HG02588 (cell line): ENCODE measurements at regions not wholly inside any gene's neighbourhood (a gene's known extent, or its start where the extent isn't known, plus 50 kb on each side); places are given as distances from the start of the nearest gene placed in this dataset.
"Not testable (repeated sequence)": the region's sequence is repeated elsewhere in the genome, so short reads cannot be mapped to it uniquely, and the experiment has no call there.

ENCODE experiments used
- ATAC-seq: cut with Tn5 transposase; IDR thresholded peaks from one replicate; pipeline ENCODE4 v1.9.1; 2021; ENCODE audit warnings: mild to moderate bottlenecking, moderate library complexity; ENCODE audit not compliant: unreplicated experiment

DNA sequence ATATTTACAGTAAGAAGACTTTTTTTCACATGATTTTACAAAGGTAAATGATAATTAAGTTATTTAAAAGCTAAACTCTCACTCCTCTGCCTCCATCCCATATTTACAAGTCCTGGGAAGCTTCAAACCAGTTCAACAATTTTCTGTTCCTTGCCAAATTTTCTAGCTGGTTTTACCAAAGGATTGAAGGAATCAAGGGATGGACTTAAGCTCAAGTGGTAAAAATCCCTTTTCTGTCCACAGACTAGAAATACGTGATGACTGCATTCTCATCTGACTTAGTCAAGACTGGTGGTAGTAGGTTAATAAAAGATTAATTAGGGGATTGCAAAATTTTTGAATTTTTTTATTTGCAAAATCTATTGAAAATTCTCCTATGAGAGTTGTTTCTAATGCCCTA is 297.3 kb downstream of the MTX2 start:
- ATAC-seq = no peak

- ATAC-seq = no peak
Measured at GRCh38 chr2:176566961-176567360, 297.7 kb downstream of the MTX2 start.

DNA sequence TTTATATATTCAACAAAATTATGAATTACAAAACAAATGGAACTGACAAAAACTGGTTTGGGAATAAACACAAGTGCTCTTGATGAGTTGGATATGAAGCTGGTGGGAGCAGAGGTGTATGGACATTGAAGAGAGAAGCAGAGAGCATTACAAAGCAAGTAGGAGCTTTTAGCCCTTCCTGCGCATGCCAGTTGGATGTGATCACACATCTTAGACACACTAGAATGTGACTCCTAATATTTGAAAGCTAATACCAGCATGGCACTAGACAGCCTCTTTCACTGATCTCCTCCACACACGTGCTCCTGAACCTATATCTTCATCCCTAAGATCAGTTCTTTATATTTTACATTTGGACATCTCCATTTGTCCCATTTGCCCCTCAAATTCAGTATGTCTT is 298.1 kb downstream of the MTX2 start:
- no peak for ATAC-seq

DNA sequence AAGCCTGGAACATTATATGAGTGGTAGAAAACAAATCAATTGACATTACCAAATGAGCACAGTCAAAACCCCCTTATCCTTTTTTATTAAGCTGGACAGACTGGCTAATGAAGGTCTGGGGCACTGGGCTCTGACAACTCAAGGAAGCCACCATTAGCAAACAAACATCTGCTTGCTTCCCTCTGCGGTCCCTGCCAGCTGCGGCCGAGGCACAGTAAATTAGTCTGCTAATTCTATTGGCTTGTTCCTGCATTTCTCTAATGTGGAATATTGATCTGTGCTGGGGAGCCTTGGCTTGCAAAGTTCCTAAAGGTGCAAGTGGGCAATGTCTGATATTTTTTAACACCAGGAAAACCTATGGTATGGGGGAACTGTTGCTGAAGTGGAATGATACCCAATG is 300.3 kb downstream of the MTX2 start:
- ATAC-seq = no peak

GRCh38 chr2:176573612-176574483 is 304.6 kb downstream of the MTX2 start:
- ATAC-seq = no peak

GRCh38 chr2:176574484-176575236 is 305.4 kb downstream of the MTX2 start:
- no peak for ATAC-seq

- ATAC-seq = no peak
Measured at GRCh38 chr2:176575237-176575744, 306.0 kb downstream of the MTX2 start.

DNA sequence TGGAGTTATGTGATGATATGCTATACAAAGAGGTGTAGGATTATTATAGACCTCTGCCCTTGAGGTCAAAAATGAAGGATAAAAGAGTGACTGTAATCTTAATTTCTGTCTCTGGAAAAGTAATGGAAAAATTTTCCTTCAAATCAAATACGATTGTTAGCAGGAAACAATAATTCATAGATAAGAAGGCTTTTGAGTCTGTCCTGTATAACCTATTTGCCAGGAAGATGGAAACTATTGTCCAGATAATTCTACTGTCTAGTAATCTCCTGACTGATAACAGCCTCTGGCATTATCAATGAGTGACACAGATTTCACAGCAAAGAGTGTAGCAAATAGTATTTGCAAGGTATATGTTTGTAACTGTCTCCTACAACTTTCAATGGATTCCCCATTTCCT is 307.8 kb downstream of the MTX2 start:
- ATAC-seq = no peak

GRCh38 chr2:176578292-176578691 is 309.1 kb downstream of the MTX2 start:
- ATAC-seq = not testable (repeated sequence)

DNA sequence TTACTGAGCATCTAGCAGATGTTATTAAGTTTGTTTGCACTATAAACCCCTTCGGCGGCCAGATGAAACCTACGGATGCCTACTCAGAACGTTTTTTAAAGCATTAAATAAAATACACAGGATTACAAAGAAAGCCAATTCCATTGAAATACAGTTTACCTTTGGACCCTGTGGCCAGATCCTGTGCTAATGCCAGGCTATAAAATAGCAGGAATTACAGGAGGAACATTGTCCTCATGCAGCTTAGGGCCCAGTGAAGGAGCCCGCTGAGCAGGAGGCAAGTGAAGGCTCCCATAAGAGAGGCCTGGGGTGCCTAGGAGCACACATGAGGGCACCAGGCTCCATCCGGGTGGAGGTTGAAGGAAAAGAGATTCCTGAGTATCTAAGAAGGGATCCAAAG is 310.4 kb downstream of the MTX2 start:
- no peak for ATAC-seq

GRCh38 chr2:176581557-176582165 is 312.4 kb downstream of the MTX2 start:
- ATAC-seq = no peak

DNA sequence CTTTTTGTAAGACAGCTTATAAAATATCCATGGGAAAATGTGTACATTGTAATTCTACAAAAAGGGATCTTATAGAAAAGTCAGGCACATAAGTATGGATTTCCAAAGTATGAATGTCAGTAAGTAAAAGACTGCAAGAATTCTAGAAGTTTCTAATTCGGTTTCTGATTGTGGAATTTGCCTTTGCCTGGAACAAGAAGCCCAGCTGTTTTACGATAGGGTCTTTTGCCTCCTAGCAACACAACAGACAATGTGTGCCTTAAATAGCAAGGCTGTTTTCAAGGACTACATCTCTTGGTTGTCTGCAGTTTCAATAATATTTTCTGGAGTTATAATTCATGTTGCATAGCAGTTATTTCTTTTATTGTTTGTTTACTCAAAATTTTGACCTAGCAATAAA is 312.9 kb downstream of the MTX2 start:
- no peak for ATAC-seq

- no peak for ATAC-seq
Measured at GRCh38 chr2:176582990-176583481, 313.8 kb downstream of the MTX2 start.

DNA sequence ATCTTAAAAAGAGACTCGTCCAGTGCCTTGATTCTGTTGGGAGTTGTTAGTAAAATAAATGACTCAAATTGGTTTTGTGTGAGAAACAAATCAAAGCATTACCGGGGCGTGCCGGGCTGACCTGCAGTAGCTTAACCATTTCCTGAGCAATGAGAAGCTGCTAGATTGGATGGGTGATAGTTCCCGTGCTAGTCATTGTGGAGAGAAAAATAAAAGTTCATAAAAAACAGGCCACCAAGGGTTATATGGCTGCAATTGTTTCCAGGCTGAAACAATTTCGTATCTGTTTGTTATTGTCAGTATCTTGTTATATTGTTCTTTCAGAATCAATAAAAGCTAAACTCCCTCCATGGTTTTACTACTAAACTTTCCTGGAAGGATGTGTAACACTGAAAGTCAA is 314.4 kb downstream of the MTX2 start:
- no peak for ATAC-seq

- no peak for ATAC-seq
Measured at GRCh38 chr2:176584333-176584732, 315.1 kb downstream of the MTX2 start.

GRCh38 chr2:176585291-176585690 is 316.0 kb downstream of the MTX2 start:
- ATAC-seq = no peak

DNA sequence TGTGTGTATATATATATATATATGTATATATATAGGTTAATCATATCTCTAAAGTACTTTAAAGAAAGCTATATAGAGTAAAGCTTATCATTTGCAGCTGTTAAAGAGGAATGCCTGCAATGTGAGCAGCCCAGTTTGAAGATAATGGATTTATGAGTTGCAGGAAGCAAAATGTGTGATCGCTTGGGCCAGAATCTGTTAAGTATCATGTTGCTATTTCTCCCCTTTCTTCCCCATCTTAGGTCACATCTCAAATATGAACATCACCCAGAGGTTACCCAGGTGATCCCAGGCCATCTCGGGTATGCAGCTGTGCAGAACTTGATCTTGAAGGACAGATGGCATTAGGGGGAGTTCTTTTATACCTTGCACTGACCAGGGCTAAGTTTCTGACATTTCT is 316.5 kb downstream of the MTX2 start:
- no peak for ATAC-seq

- no peak for ATAC-seq
Measured at GRCh38 chr2:176589287-176589686, 320.0 kb downstream of the MTX2 start.

DNA sequence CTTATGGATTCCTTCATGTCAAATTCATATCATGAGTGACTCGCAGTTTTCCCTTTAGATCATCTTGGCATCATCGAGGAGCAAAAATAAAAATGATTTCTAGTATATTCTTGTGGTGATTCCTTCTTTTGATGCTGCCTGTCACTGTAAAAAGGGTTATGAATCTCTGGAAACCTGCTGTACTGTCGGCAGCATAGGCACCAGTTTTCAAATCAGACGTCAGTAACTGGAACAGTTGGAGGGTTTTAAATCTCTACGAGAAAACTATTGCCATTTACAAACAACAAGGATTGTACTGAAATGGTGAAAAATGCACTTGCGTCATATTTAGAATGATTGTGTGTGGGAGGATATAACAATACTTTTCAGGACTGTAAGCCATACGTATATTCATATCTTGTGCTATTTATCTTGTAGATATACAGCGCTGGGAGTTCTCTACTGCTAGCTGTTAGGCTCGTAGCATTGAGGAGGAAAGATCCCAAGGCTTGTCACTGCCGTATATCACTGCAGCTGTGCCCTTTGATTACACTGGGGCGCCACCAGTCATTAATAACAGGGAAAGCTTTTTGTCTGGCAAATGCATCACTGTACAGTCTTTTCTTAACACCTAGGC is 320.7 kb downstream of the MTX2 start:
- no peak for ATAC-seq

GRCh38 chr2:176592216-176592615 is 323.0 kb downstream of the MTX2 start:
- no peak for ATAC-seq

DNA sequence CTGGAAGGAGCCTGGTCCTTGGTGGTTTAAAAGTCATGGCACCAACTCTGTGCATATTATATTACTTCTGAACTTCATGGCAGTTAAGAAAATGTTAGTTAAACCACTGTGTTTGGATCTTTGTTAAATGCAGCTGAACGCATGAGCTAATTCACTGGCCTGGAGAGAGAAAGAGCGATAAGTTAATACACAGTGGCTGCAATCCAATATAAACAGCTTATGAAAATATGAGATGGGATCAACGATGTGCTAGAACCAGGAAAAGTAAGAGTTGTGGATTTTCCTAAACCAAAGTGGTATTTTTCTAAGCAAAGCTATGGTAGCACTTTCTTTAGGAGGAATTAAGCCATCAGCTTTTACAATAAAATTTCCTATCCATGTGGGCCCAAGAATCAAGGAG is 326.7 kb downstream of the MTX2 start:
- no peak for ATAC-seq
